IPS-18c (cell line): ENCODE measurements at regions not wholly inside any gene's neighbourhood (a gene's known extent, or its start where the extent isn't known, plus 50 kb on each side); places are given as distances from the start of the nearest gene placed in this dataset.

ENCODE experiments used
- H3K4me3 ChIP-seq: 2 replicates; pipeline ENCODE4 v1.7.0; 2013; ENCODE audit warnings: low read depth, mild to moderate bottlenecking, low read length, moderate library complexity; ENCODE audit not compliant: insufficient read depth
- H3K9me3 ChIP-seq: one replicate; pipeline ENCODE4 v1.6.1; 2013; ENCODE audit warnings: mild to moderate bottlenecking, low read length, moderate library complexity; ENCODE audit not compliant: control insufficient read depth, insufficient read depth

DNA sequence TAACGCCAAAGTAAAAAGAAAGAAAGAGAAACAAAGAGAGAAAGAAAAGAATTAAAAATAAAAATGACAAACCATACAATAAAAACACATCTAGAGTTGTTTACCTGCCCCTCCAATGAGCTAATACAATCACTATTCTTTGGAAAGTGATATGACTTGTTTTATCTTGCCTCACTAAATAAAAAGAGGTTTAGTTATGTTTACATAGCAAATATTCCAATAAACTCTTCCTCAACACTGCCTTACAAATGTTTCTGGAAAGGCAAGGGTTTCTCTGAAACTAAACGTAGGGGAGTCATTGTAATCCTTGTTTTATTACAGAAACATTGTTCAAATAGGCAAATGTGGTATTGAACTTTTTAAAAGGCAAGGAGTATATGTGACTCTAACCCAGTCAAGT lies 396.2 kb downstream of the EPM2A start:
- H3K9me3 ChIP-seq = no peaks in the 10 kb centered on the region
- H3K4me3 ChIP-seq = no peak overlapping the region

DNA sequence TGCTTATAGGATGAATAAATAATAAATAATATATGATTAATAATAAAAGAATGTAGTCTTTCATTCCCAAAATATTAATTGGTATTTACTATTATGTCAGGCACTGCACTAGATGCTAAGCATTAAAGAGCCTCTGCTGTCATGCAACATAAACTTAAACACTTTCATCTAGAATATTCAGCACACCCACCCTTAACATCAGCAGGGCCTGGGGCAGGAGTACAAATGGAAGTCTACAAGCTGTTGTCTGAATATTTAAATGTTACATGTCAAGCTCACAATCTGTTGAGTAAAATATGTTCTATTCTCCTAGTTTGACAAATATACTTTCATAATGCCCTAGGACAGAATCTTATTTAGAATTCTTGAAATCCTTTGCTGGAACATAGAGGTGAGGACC lies 395.1 kb downstream of the EPM2A start:
- Histone ChIP-seq H3K4me3 (no peak overlapping the region), H3K9me3 (no peaks in the 10 kb centered on the region)

DNA sequence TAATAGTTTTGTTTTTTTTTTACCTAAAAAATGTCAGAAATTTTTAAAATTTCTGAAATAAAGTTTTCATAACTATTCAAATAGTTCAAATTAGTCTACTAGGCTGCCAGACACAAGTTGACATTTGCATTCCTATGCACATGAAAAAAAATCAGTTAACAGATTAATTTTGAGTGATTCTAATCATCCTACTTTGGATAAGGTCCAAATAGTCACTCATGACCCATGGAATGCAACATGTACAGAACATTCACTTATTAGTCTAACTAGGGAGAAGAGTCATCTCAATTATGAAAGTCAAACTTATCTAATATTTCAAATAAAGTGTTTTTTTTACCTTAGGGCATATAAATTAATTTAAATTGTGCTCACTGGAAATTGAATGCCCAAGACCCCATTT lies 390.2 kb downstream of the EPM2A start:
- Histone ChIP-seq H3K4me3 (no peak overlapping the region), H3K9me3 (no peaks in the 10 kb centered on the region)

DNA sequence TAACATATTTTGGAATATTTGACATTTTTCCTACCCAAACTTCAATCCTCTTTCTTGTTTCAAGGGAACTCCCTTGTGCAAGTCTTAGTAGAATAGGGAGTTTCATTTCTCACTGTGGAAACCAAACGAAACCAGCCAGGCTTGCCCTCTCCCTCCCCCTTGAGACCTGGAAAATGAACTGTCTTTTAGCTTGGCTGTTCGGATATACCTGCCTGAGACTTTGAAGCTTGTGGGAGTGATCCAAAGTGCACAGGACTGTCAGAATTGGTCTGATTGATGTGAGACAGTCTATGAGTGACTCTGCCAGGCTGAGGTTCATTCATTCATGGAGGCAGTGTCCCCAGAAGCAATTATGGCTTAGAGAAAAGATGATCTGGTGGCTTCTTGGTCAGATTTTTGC lies 388.1 kb downstream of the EPM2A start:
- Histone ChIP-seq H3K4me3 (no peak overlapping the region), H3K9me3 (no peaks in the 10 kb centered on the region)

DNA sequence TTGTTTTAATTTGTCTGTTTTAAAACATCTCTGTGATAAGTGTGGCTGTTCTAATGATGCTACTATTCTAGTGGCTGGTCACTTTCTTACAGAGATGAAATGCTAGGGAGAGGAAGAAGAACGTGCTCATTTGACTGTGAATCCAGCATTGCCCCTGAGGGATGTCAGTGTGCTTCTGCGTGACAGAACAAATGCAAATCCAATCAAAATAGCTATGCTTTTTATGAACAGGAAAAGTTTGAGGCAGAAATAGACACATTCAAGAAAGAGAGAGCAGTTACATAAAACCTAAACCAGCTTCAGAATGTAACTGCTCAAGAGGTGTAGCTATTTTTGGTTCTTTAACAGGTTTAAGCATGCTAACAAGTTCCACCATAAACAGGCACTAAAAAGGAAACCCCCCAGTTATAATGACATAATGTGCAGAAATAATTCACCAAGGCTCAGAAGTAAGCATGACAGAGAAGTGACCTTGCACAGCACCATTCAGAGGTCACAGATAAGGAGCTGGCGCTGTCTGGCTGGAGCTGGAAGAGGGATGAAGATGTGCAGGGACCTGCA lies 385.3 kb downstream of the EPM2A start:
- Histone ChIP-seq H3K4me3 (no peak overlapping the region), H3K9me3 (no peaks in the 10 kb centered on the region)

DNA sequence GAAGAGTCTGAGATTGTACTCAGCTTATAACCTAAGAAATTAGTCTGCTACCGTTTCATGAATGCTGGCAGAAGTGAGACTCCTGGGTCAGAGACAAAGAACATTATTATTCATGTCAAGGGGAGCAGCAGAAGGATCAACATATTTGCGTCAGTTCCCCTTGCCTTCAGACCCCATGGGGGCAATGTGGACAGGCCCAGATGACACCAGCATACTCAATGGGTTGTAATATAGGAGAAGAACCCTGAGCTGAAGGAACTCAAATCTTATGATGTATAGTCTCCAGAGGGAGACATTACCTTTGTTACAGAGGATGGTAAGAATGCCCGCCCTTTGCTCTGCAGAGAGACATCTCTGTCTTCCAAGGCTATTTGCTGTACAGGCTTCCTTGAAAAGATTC lies 384.4 kb downstream of the EPM2A start:
- Histone ChIP-seq H3K4me3 (no peak overlapping the region), H3K9me3 (no peaks in the 10 kb centered on the region)

DNA sequence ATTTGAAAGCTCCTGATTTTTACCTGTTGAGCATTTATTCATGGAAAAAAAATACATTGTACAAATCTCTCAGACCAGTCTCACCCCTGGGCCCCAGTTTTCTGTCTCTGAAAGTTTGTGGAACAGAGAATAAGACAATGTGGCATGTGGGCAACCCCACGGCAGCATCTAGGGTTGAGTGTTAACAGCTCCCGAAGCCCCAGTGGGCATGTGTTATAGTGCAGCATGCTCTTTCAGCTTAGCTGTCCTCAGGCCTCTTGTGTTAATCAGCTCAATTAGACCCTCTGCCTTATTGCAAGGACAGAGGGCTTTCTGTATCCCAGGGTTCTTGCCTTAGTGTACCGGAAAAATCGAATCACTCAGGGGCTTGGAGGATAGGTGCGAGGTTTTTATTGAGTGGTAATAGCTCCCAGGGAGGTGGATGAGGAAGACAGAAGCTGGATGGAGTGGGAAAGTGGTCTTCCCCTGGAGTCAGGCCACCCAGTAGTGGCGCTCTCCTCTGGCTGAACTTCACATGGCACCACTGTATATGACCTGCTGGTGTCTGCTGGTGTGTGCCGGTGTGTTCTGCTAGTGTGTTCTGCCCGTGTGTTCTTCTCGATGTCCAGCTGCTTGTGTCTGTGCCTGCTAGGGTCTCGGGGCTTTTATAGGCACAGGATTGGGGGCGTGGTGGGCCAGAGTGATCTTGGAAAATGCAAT lies 382.8 kb downstream of the EPM2A start:
- Histone ChIP-seq H3K4me3 (no peak overlapping the region), H3K9me3 (no peaks in the 10 kb centered on the region)

DNA sequence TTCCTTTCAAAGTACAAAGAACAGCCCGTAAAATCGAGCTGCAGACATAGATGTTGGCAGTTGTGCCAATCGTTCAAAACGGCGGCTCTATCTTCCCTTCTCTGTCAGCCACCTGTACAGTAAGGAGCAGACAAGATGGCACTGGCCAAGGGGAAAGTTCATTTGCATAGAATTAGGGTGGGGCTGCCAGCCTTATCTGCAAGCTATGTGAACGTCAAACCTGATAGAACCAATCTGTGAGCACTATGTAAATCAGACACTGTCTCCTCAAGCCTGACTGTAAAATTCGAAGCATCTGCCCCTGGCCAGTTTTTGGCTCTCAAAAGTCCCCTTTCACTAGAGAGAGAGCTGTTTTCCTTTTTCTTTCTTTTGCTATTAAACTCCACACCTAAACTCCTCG lies 374.5 kb downstream of the EPM2A start:
- Histone ChIP-seq H3K4me3 (no peak overlapping the region), H3K9me3 (no peaks in the 10 kb centered on the region)

DNA sequence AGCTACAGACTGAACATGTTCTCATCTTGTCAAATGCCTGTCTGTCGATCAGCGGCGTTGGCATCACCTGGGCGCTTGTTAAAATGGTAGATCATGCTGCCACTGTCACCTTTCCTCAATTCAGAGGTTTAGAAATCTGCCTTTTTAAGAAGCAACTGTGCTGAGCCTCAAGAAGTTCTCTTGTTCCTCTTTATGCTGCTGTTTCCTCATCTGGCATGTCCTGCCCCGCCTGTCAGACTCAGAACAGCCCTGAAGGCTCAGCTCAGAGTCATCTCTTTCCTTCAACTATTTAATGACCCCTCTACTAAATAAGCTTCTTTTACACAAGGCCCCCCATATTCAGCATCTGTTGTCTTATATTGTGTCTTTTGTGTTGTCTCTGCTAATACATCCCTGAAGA lies 368.2 kb downstream of the EPM2A start:
- Histone ChIP-seq H3K9me3 (no peaks in the 10 kb centered on the region), H3K4me3 (no peak overlapping the region)

DNA sequence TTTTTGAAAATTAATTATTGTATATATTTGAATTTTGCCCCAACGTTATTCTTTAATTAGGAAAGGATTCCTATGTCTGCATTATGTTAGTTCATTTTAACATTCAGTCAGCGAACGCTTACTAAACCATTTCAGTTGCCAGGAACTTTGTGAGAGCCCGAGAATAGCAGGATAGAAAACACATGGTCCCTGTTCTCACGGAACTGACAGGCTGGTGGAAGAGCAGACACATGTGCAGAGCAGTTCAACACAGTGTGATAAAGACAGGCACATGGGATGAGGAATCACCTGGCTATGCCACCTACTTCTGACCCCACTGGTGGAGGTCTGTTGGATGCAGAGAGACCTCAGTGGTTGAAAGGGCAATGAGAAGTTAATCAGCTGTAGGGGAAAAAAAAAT lies 367.2 kb downstream of the EPM2A start:
- no peaks in the 10 kb centered on the region for H3K9me3 ChIP-seq
- no peak overlapping the region for H3K4me3 ChIP-seq

DNA sequence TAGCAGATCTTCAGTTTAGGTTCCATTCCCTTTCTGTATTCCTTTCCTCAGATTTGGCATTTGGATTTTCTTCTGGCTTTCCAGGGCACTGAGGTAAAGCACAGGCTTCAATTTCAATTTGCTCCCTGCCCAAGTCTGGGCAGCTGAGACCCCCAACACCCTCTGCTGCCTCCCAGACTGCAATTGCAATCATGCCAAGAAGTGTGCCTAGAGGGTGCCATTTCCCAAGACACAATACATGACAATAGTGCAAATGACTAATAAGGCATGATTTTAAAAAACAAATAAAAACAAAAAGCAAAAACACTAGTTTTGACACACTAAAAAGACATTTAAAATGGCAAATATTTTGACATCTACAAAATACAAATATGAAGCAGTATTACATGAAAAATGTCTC lies 364.8 kb downstream of the EPM2A start:
- Histone ChIP-seq H3K4me3 (no peak overlapping the region), H3K9me3 (no peaks in the 10 kb centered on the region)

DNA sequence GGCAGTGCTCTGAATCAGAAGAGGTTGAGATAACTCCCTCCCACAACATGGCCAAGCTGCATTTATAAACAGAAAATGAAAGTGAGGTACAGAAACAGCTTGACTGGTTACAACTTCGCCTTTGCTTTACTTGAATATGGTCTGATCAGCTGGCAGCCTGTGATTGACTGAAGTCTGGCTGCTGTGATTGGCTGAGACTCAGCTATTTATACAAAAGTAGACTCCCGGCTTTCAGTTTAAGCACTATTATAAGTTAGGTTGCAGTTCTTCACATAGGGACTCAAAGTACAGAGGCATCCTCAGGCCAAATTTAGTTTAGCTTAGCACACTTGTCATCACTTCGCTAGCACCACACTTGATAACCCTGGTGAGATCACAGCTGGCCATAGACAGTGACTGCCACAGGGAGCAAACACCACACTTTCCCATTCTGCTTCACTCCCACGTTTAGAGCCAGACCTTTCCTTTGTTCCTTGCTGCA lies 362.6 kb downstream of the EPM2A start:
- Histone ChIP-seq H3K4me3 (no peak overlapping the region), H3K9me3 (no peaks in the 10 kb centered on the region)

DNA sequence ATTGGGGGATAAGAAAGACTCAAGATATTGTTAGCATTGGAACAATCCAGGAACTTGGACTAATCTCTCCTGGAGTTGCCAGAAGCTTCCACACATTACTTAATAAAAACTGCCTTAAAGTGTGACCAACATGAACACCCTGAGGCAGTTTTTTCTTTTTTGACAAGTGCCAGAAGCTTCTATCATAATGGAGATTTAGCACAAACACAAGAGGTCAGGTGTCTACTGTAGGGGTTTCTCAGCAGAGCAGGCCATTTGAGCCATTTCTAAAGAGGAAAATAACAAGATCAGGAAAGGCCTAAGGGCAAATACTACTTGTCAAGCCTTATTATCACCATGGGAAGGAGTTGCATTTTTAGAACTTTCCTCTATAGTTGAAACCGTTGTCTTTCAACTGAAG lies 361.5 kb downstream of the EPM2A start:
- no peaks in the 10 kb centered on the region for H3K9me3 ChIP-seq

DNA sequence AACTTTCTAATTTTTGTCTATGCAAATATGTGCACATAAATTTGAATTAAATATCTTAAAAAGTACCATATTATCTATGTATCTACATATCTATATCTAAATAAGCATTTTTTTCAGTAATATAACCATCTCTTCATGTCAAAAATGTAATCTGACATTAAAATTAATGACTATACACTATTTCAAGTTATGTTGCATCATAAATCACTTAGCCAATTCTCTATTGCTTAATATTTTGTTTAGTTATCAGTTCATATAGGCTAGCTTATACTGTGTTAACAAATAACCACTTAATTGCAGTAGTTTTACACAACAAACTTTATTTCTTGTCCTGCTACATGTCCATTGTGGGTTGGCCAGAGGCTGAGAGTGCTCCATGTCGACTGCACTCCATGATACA lies 360.8 kb downstream of the EPM2A start:
- Histone ChIP-seq H3K4me3 (no peak overlapping the region), H3K9me3 (no peaks in the 10 kb centered on the region)

More for the DNA sequence above, 361.5 kb downstream of the EPM2A start:
- H3K4me3 ChIP-seq = no peak overlapping the region

DNA sequence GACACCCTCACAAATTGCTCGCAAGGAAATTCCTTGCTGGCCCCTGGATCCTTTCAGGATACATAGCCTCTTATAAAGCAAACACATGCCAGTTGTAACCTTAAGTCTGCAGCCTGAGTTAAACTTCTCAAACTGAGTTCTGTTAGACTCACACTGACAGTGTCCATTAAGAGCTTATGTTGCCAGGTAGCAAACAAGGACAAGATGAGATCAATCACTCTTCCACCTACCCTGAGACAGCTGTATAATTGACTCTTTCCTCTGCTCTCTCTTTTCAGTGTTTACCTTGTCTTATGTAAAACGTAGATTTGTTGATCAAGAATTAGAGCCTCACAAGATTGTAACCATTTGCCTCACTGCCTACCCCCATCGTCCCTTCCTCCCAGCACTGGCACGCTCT lies 359.8 kb downstream of the EPM2A start:
- no peaks in the 10 kb centered on the region for H3K9me3 ChIP-seq
- H3K4me3 ChIP-seq = no peak overlapping the region

DNA sequence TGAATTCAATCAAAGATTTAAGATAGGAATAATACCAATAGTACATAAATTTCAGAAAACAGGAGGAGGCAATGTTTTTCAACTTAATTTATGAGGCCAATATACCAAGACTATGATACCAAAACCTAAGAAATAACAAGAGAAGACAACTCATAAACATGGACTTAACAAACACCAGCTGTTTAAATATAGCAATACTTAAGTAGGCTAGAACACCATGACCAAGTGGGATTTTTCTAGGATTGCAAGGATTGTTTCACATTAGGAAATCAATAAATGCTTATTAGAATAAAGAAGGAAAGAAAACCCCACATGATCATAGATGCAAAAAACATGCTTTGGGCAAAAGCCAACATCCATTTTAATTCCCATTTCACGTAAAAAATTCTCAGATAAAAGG lies 355.1 kb downstream of the EPM2A start:
- Histone ChIP-seq H3K4me3 (no peak overlapping the region), H3K9me3 (no peaks in the 10 kb centered on the region)

DNA sequence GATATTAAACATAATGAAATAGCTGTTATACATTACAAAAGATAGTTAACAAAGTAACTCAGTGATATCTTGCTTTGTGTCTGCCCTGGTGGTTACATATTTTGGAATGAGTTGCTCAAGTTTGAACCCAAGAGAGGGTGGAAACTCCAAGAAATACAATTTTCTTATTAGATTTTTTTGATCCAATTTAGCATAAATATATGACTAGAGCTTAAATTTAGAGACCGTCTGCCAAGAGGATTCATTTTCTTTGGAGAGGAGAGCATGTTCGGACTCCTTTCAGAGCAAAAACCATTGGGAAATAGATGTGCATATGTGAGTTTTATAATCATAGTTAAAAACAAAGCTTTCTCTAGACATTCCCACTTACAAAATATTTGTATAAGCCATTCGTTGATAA lies 353.4 kb downstream of the EPM2A start:
- Histone ChIP-seq H3K4me3 (no peak overlapping the region), H3K9me3 (no peaks in the 10 kb centered on the region)

DNA sequence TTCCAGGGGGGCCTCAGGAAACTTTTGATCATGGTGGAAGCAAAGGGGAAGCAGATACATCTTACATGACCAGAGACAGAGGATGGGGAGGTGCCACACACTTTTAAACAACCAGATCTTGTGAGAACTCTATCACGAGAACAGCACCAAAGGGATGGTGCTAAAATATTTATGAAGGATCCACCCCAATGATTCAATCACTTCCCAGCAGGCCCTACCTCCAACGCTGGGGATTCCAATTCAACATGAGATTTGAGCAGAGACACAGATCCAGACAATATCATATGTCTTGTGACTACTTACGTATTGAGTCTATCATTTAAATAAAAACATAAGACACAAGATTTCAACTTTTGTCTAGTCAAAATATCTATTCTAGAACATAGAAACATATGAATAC lies 351.9 kb downstream of the EPM2A start:
- Histone ChIP-seq H3K9me3 (no peaks in the 10 kb centered on the region), H3K4me3 (no peak overlapping the region)

DNA sequence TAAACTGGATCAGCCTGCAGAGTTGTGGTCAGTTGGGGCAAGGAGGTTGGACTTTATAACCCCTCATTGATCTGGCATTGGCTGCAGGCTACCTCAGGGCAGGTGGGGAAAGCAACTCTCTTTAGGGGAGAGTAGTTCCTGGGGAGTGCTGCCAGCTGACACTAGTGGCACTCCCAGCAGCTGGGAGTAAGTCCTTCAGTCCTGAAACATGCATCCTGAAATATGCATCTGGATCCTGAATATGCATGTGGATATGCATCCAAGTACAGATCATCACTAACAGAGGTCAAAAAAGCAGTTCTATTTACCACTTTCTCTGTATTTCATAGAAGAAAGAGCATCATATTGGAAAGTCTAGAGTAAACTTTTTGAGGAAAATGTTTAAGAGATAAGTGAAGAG lies 350.8 kb downstream of the EPM2A start:
- H3K4me3 ChIP-seq = no peak overlapping the region
- H3K9me3 ChIP-seq = no peaks in the 10 kb centered on the region
